ENCODE measurements at regions not wholly inside any gene's neighbourhood (a gene's known extent, or its start where the extent isn't known, plus 50 kb on each side); places are given as distances from the start of the nearest gene placed in this dataset.

- no peaks in the 10 kb centered on the region for H3K36me3 ChIP-seq
- no peak overlapping the region for H3K4me3 ChIP-seq
- no peak overlapping the region for H3K27ac ChIP-seq
- no peaks in the 10 kb centered on the region for H3K9me3 ChIP-seq
- no peak for TF ChIP-seq CTCF (IDR thresholded peaks at IDR 0.05)
- DNase-seq (ENCODE audit: low spot score), result no peak
- H3K4me1 ChIP-seq, result no peaks in the 10 kb centered on the region
- H3K27me3 ChIP-seq, result no peaks in the 10 kb centered on the region
Observed at GRCh38 chr6:14664112-14664601, 546.6 kb downstream of the CD83 start.

GRCh38 chr6:14664621-14665315 lies 547.2 kb downstream of the CD83 start:
- DNase-seq (ENCODE audit: low spot score), result no peak
- no peak for TF ChIP-seq CTCF (IDR thresholded peaks at IDR 0.05)
- no peaks in the 10 kb centered on the region for H3K4me1 ChIP-seq
- no peaks in the 10 kb centered on the region for H3K9me3 ChIP-seq
- no peaks in the 10 kb centered on the region for H3K27me3 ChIP-seq
- no peak overlapping the region for H3K4me3 ChIP-seq
- H3K36me3 ChIP-seq, result no peaks in the 10 kb centered on the region
- H3K27ac ChIP-seq, result no peak overlapping the region

- peak; percentile 77 for DNase-seq (ENCODE audit: low spot score)
- no peaks in the 10 kb centered on the region for H3K36me3 ChIP-seq
- H3K27me3 ChIP-seq, result no peaks in the 10 kb centered on the region
- H3K27ac ChIP-seq, result no peak overlapping the region
- no peaks in the 10 kb centered on the region for H3K9me3 ChIP-seq
- TF ChIP-seq CTCF (IDR thresholded peaks at IDR 0.05), result no peak
- no peak overlapping the region for H3K4me3 ChIP-seq
- H3K4me1 ChIP-seq, result peaks cover 0 to 5% of the 10 kb centered on the region in 2 donors
Observed at GRCh38 chr6:14665827-14666724, 548.5 kb downstream of the CD83 start.

- no peak for DNase-seq (ENCODE audit: low spot score)
- peaks cover 0 to 18% of the 10 kb centered on the region in 2 donors for H3K4me1 ChIP-seq
- H3K36me3 ChIP-seq, result no peaks in the 10 kb centered on the region
- H3K9me3 ChIP-seq, result no peaks in the 10 kb centered on the region
- no peaks in the 10 kb centered on the region for H3K27me3 ChIP-seq
- TF ChIP-seq CTCF (IDR thresholded peaks at IDR 0.05), result no peak
- no peak overlapping the region for H3K27ac ChIP-seq
- H3K4me3 ChIP-seq, result no peak overlapping the region
Observed at GRCh38 chr6:14670806-14671205, 553.2 kb downstream of the CD83 start.

- DNase-seq (ENCODE audit: low spot score), result no peak
- H3K9me3 ChIP-seq, result no peaks in the 10 kb centered on the region
- H3K4me1 ChIP-seq, result peaks cover 0 to 18% of the 10 kb centered on the region in 2 donors
- H3K4me3 ChIP-seq, result no peak overlapping the region
- H3K27ac ChIP-seq, result no peak overlapping the region
- no peaks in the 10 kb centered on the region for H3K27me3 ChIP-seq
- TF ChIP-seq CTCF (IDR thresholded peaks at IDR 0.05), result no peak
- H3K36me3 ChIP-seq, result no peaks in the 10 kb centered on the region
Observed at GRCh38 chr6:14671261-14671681, 553.7 kb downstream of the CD83 start.

Measured in right atrium auricular region (tissue), 2 donors.